H1 (cell line): ENCODE measurements at regions not wholly inside any gene's neighbourhood (a gene's known extent, or its start where the extent isn't known, plus 50 kb on each side); places are given as distances from the start of the nearest gene placed in this dataset.

Experiments
- CBX8 ChIP-seq: fragments of 300-800, 300-1000 bp; sonication (generic); IDR thresholded peaks from 2 replicates; pipeline ENCODE4 v1.7.1; 2016; ENCODE audit warnings: low read depth, low read length, borderline replicate concordance
- CREB1 ChIP-seq: IDR thresholded peaks from 2 replicates; pipeline ENCODE4 v1.6.1; 2012; ENCODE audit warnings: inconsistent platforms
- HDAC6 ChIP-seq: IDR thresholded peaks from one replicate; pipeline ENCODE4 v1.7.1; 2012; ENCODE audit warnings: low read depth, mild to moderate bottlenecking, inconsistent platforms, low read length, moderate library complexity
- JUN ChIP-seq: IDR thresholded peaks from 2 replicates; pipeline ENCODE4 v1.6.1; 2011; ENCODE audit warnings: low read depth, mild to moderate bottlenecking, improper control_type of control experiment, low read length
- KDM1A ChIP-seq: fragments of 200-600, 300-600 bp; sonication (generic); IDR thresholded peaks from 2 replicates; pipeline ENCODE4 v1.7.1; 2016; ENCODE audit warnings: mild to moderate bottlenecking, low read length, borderline replicate concordance
- MAX ChIP-seq: IDR thresholded peaks from 2 replicates; pipeline ENCODE4 v1.6.1; 2012; ENCODE audit warnings: inconsistent platforms
- NRF1 ChIP-seq: IDR thresholded peaks from 2 replicates; pipeline ENCODE4 v1.6.1; 2011; ENCODE audit warnings: mild to moderate bottlenecking, low read depth, low read length, improper control_type of control experiment
- SAP30 ChIP-seq: fragments of 300-600 bp; sonication (generic); IDR thresholded peaks from 2 replicates; pipeline ENCODE4 v1.7.1; 2012; ENCODE audit warnings: low read length, moderate library complexity, mild to moderate bottlenecking, inconsistent platforms; ENCODE audit not compliant: insufficient read depth, insufficient replicate concordance
- SIRT6 ChIP-seq: IDR thresholded peaks from one replicate; pipeline ENCODE4 v1.7.1; 2012; ENCODE audit warnings: low read length, inconsistent platforms
- SP2 ChIP-seq: IDR thresholded peaks from 2 replicates; pipeline ENCODE4 v1.6.1; 2012; ENCODE audit warnings: mild to moderate bottlenecking, low read length, inconsistent platforms
- TAF1 ChIP-seq: IDR thresholded peaks from 2 replicates; pipeline ENCODE4 v1.6.1; 2011; ENCODE audit warnings: mild to moderate bottlenecking, low read depth, low read length
- TF ChIP-seq, protein P1 (sequence below): fragments of 300-600 bp; sonication (generic); IDR thresholded peaks from 2 replicates; pipeline ENCODE4 v1.7.1; 2012; ENCODE audit warnings: low read length, moderate library complexity, mild to moderate bottlenecking, inconsistent platforms; ENCODE audit not compliant: insufficient replicate concordance

DNA sequence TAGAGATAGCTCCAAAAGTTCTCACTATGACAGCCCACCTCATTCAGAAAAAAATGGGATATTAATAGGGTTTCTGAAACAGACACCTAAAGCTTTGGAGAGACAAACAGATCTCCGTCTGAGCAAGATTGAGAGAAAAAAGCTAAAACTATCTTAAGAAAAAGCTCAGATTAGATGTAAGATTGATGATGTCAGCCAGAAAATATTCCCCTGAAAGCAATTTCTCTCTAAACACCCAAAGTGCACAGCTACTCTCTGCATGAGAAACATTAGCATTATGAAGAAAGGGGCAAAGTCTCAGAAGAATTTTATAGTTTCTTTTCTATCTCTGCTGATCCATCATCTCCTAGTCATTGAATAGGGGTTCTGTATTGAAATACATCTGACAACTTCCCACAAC lies 148.9 kb downstream of the ZNF737 start (continued):
- TF ChIP-seq MAX (no peak), KDM1A (no peak), HDAC6 (no peak), TAF1 (no peak), CREB1 (no peak), JUN (no peak), SIRT6 (no peak), SAP30 (no peak), NRF1 (no peak), CBX8 (no peak), SP2 (no peak)
- TF ChIP-seq, protein P1, sequence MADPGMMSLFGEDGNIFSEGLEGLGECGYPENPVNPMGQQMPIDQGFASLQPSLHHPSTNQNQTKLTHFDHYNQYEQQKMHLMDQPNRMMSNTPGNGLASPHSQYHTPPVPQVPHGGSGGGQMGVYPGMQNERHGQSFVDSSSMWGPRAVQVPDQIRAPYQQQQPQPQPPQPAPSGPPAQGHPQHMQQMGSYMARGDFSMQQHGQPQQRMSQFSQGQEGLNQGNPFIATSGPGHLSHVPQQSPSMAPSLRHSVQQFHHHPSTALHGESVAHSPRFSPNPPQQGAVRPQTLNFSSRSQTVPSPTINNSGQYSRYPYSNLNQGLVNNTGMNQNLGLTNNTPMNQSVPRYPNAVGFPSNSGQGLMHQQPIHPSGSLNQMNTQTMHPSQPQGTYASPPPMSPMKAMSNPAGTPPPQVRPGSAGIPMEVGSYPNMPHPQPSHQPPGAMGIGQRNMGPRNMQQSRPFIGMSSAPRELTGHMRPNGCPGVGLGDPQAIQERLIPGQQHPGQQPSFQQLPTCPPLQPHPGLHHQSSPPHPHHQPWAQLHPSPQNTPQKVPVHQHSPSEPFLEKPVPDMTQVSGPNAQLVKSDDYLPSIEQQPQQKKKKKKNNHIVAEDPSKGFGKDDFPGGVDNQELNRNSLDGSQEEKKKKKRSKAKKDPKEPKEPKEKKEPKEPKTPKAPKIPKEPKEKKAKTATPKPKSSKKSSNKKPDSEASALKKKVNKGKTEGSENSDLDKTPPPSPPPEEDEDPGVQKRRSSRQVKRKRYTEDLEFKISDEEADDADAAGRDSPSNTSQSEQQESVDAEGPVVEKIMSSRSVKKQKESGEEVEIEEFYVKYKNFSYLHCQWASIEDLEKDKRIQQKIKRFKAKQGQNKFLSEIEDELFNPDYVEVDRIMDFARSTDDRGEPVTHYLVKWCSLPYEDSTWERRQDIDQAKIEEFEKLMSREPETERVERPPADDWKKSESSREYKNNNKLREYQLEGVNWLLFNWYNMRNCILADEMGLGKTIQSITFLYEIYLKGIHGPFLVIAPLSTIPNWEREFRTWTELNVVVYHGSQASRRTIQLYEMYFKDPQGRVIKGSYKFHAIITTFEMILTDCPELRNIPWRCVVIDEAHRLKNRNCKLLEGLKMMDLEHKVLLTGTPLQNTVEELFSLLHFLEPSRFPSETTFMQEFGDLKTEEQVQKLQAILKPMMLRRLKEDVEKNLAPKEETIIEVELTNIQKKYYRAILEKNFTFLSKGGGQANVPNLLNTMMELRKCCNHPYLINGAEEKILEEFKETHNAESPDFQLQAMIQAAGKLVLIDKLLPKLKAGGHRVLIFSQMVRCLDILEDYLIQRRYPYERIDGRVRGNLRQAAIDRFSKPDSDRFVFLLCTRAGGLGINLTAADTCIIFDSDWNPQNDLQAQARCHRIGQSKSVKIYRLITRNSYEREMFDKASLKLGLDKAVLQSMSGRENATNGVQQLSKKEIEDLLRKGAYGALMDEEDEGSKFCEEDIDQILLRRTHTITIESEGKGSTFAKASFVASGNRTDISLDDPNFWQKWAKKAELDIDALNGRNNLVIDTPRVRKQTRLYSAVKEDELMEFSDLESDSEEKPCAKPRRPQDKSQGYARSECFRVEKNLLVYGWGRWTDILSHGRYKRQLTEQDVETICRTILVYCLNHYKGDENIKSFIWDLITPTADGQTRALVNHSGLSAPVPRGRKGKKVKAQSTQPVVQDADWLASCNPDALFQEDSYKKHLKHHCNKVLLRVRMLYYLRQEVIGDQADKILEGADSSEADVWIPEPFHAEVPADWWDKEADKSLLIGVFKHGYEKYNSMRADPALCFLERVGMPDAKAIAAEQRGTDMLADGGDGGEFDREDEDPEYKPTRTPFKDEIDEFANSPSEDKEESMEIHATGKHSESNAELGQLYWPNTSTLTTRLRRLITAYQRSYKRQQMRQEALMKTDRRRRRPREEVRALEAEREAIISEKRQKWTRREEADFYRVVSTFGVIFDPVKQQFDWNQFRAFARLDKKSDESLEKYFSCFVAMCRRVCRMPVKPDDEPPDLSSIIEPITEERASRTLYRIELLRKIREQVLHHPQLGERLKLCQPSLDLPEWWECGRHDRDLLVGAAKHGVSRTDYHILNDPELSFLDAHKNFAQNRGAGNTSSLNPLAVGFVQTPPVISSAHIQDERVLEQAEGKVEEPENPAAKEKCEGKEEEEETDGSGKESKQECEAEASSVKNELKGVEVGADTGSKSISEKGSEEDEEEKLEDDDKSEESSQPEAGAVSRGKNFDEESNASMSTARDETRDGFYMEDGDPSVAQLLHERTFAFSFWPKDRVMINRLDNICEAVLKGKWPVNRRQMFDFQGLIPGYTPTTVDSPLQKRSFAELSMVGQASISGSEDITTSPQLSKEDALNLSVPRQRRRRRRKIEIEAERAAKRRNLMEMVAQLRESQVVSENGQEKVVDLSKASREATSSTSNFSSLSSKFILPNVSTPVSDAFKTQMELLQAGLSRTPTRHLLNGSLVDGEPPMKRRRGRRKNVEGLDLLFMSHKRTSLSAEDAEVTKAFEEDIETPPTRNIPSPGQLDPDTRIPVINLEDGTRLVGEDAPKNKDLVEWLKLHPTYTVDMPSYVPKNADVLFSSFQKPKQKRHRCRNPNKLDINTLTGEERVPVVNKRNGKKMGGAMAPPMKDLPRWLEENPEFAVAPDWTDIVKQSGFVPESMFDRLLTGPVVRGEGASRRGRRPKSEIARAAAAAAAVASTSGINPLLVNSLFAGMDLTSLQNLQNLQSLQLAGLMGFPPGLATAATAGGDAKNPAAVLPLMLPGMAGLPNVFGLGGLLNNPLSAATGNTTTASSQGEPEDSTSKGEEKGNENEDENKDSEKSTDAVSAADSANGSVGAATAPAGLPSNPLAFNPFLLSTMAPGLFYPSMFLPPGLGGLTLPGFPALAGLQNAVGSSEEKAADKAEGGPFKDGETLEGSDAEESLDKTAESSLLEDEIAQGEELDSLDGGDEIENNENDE: no peak
